HepG2 (cell line): ENCODE measurements at regions not wholly inside any gene's neighbourhood (a gene's known extent, or its start where the extent isn't known, plus 50 kb on each side); places are given as distances from the start of the nearest gene placed in this dataset.

Experiments used
- ATAC-seq: fragments of 200-7000 bp; cut with Tn5 transposase; 3 replicates; pipeline ENCODE4 v1.9.1; 2020; ENCODE audit warnings: mild to moderate bottlenecking, moderate library complexity
- BruUV-seq: library from RNA; stranded (reverse); fragments of 400-500 nt; replicated peaks from 2 replicates; lab custom pipeline; 2021; lab: Mats Ljungman, UMichigan
- CTCF ChIA-PET: fragments of 300-600 bp; formaldehyde crosslinking; extraction: SDS; loops from one replicate; lab custom pipeline; 2021; ENCODE audit warnings: low total read pairs, inconsistent platforms, low intra/inter-chr PET ratio; lab: Yijun Ruan, JAX
- POLR2A ChIA-PET: fragments of 350-600 bp; sonication (Branson Sonifier 250); formaldehyde crosslinking; loops from one replicate; lab custom pipeline; 2020; ENCODE audit warnings: antibody characterized with exemption, inconsistent platforms; lab: Yijun Ruan, JAX
- DNase-seq: peaks from one replicate; pipeline ENCODE4 v3.0.0-alpha.2; 2015; ENCODE audit warnings: low spot score
- FAIRE-seq: peaks from 3 replicates; lab custom pipeline; 2011; peaks lifted over from hg19 to GRCh38; lab: Jason Lieb, UNC
- H2AFZ ChIP-seq: one replicate; pipeline ENCODE4 v1.6.1; 2011; ENCODE audit warnings: low read length, inconsistent platforms
- H3K27ac ChIP-seq: fragments of 300-600 bp; 3 replicates; pipeline ENCODE4 v1.8.0; 2011; ENCODE audit warnings: mixed run types, mild to moderate bottlenecking, mixed read lengths, low read length, inconsistent platforms; ENCODE audit not compliant: insufficient read depth; ENCODE audit errors: extremely low read length
- H3K27me3 ChIP-seq, 2 experiments: fragments of 200-600 bp in 1 of 2; 2 replicates in 1 of 2; 3 replicates in 1 of 2; pipeline versions ENCODE4 v1.6.0 to v1.8.0; 2011; ENCODE audit warnings: low read length in 2 of 2, mild to moderate bottlenecking in 2 of 2, moderate library complexity in 2 of 2, inconsistent platforms in 1 of 2; ENCODE audit not compliant: insufficient read depth in 2 of 2, control insufficient read depth in 1 of 2
- H3K36me3 ChIP-seq, 2 experiments: fragments of 200-600 bp in 1 of 2; replicated peaks in 1 of 2; 2 replicates in 1 of 2; 3 replicates in 1 of 2; pipeline versions ENCODE4 v1.5.1 to v1.8.0; 2011; ENCODE audit warnings: low read length in 2 of 2, inconsistent platforms in 1 of 2; ENCODE audit not compliant: insufficient read depth in 2 of 2, control insufficient read depth in 1 of 2
- H3K4me1 ChIP-seq: 2 replicates; pipeline ENCODE4 v1.5.1; 2012; ENCODE audit warnings: low read length, inconsistent platforms; ENCODE audit not compliant: insufficient read depth
- H3K4me2 ChIP-seq: 2 replicates; pipeline ENCODE4 v1.6.0; 2011; ENCODE audit warnings: low read depth, low read length, inconsistent platforms
- H3K4me3 ChIP-seq, 3 experiments: fragments of 200-600 bp in 1 of 3; sonication (generic), shearing (Covaris generic) in 1 of 3; replicated peaks in 1 of 3; 2 replicates each; pipeline ENCODE4 v1.5.1; 2011 to 2016; ENCODE audit warnings: low read length in 3 of 3, inconsistent platforms in 2 of 3, low read depth in 2 of 3, mild to moderate bottlenecking in 2 of 3, control low read depth in 1 of 3, mixed read lengths in 1 of 3; ENCODE audit not compliant: insufficient read depth in 1 of 3
- H3K79me2 ChIP-seq: one replicate; pipeline ENCODE4 v1.6.1; 2011; ENCODE audit warnings: low read length, inconsistent platforms; ENCODE audit not compliant: insufficient read depth
- H3K9ac ChIP-seq: 2 replicates; pipeline ENCODE4 v1.6.0; 2011; ENCODE audit warnings: mild to moderate bottlenecking, low read depth, low read length, inconsistent platforms; ENCODE audit not compliant: insufficient read depth
- H3K9me3 ChIP-seq: 2 replicates; pipeline ENCODE4 v1.5.1; 2012; ENCODE audit warnings: mild to moderate bottlenecking, low read length
- H4K20me1 ChIP-seq: 2 replicates; pipeline ENCODE4 v1.6.0; 2011; ENCODE audit warnings: inconsistent platforms, mild to moderate bottlenecking, low read length, moderate library complexity; ENCODE audit not compliant: insufficient read depth
- CREBL2 ChIP-seq: sonication (generic); formaldehyde crosslinking; IDR thresholded peaks from 2 replicates; pipeline ENCODE4 v1.8.1; 2023; ENCODE audit warnings: missing genetic modification reagents, mild to moderate bottlenecking, borderline replicate concordance
- HMG20B ChIP-seq: conservative IDR thresholded peaks from 2 replicates; pipeline ENCODE4 v1.6.1; 2016; ENCODE audit warnings: missing genetic modification reagents, missing compliant biosample characterization
- MZF1 ChIP-seq: sonication (generic); formaldehyde crosslinking; IDR thresholded peaks from 2 replicates; pipeline ENCODE4 v1.8.1; 2023; ENCODE audit warnings: mild to moderate bottlenecking, missing genetic modification reagents, borderline replicate concordance
- NFE2 ChIP-seq: sonication (generic); formaldehyde crosslinking; IDR thresholded peaks from 2 replicates; pipeline ENCODE4 v1.4.0; 2020; ENCODE audit warnings: missing genetic modification reagents
- NFE2L2 ChIP-seq: fragments of 150-350 bp; IDR thresholded peaks from 2 replicates; pipeline ENCODE4 v1.6.1; 2014; ENCODE audit warnings: low read length
- ZFP37 ChIP-seq: sonication (generic); formaldehyde crosslinking; IDR thresholded peaks from 2 replicates; pipeline ENCODE4 v1.4.0; 2020; ENCODE audit warnings: missing genetic modification reagents, borderline replicate concordance
- ZNF296 ChIP-seq: sonication (generic); formaldehyde crosslinking; conservative IDR thresholded peaks from 2 replicates; pipeline ENCODE4 v1.5.0; 2020; ENCODE audit warnings: mild to moderate bottlenecking, missing genetic modification reagents
- ZNF496 ChIP-seq: sonication (generic); formaldehyde crosslinking; IDR thresholded peaks from 2 replicates; pipeline ENCODE4 v1.8.1; 2023; ENCODE audit warnings: mild to moderate bottlenecking, moderate library complexity, missing genetic modification reagents; ENCODE audit not compliant: insufficient replicate concordance
- ZNF556 ChIP-seq: sonication (generic); formaldehyde crosslinking; IDR thresholded peaks from 2 replicates; pipeline ENCODE4 v1.4.0; 2020; ENCODE audit warnings: mild to moderate bottlenecking, missing genetic modification reagents, borderline replicate concordance
- WGBS: methylation state at CpG from one replicate; pipeline ENCODE4 v1.1.6; 2017; ENCODE audit warnings: low lambda C conversion rate; 5-methylcytosine and 5-hydroxymethylcytosine counted together
- in situ Hi-C: cut with HindIII; loops from 2 replicates; pipeline ENCODE4 v1.10.0; 2017; ENCODE audit warnings: low pct_unique_long_range_greater_than_20kb; ENCODE audit not compliant: extremely low pct_ligation_motif_present
- intact Hi-C: fragments of 100-400 bp; cut with micrococcal nuclease; formaldehyde crosslinking; loops from one replicate; pipeline ENCODE4 v1.10.0; 2022; ENCODE audit not compliant: unreplicated experiment
- TF ChIP-seq, protein P1 (sequence below): sonication (generic); formaldehyde crosslinking; IDR thresholded peaks from 2 replicates; pipeline ENCODE4 v1.4.0; 2020; ENCODE audit warnings: mild to moderate bottlenecking, low read depth, missing genetic modification reagents
- TF ChIP-seq, protein P2 (sequence below): sonication (generic); formaldehyde crosslinking; IDR thresholded peaks from 2 replicates; pipeline ENCODE4 v1.8.0; 2022; ENCODE audit warnings: missing genetic modification reagents, mild to moderate bottlenecking, moderate library complexity, borderline replicate concordance
- TF ChIP-seq, protein P3 (sequence below): sonication (generic); formaldehyde crosslinking; IDR thresholded peaks from 2 replicates; pipeline ENCODE4 v1.5.0; 2020; ENCODE audit warnings: missing genetic modification reagents, mild to moderate bottlenecking, borderline replicate concordance
- TF ChIP-seq, protein P4 (sequence below): sonication (generic); formaldehyde crosslinking; IDR thresholded peaks from 2 replicates; pipeline ENCODE4 v1.5.1; 2020; ENCODE audit warnings: mild to moderate bottlenecking, missing genetic modification reagents, borderline replicate concordance

GRCh38 chr5:174490728-174491127 lies 233.7 kb upstream of the MSX2 start:
- no peak for FAIRE-seq
- TF ChIP-seq, protein P1, sequence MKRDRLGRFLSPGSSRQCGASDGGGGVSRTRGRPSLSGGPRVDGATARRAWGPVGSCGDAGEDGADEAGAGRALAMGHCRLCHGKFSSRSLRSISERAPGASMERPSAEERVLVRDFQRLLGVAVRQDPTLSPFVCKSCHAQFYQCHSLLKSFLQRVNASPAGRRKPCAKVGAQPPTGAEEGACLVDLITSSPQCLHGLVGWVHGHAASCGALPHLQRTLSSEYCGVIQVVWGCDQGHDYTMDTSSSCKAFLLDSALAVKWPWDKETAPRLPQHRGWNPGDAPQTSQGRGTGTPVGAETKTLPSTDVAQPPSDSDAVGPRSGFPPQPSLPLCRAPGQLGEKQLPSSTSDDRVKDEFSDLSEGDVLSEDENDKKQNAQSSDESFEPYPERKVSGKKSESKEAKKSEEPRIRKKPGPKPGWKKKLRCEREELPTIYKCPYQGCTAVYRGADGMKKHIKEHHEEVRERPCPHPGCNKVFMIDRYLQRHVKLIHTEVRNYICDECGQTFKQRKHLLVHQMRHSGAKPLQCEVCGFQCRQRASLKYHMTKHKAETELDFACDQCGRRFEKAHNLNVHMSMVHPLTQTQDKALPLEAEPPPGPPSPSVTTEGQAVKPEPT (CRISPR knock-in tag) = no peak
- TF ChIP-seq NFE2 (CRISPR knock-in tag) = no peak
- no peak for TF ChIP-seq ZNF296
- TF ChIP-seq ZNF556 = no peak
- TF ChIP-seq, protein P2, sequence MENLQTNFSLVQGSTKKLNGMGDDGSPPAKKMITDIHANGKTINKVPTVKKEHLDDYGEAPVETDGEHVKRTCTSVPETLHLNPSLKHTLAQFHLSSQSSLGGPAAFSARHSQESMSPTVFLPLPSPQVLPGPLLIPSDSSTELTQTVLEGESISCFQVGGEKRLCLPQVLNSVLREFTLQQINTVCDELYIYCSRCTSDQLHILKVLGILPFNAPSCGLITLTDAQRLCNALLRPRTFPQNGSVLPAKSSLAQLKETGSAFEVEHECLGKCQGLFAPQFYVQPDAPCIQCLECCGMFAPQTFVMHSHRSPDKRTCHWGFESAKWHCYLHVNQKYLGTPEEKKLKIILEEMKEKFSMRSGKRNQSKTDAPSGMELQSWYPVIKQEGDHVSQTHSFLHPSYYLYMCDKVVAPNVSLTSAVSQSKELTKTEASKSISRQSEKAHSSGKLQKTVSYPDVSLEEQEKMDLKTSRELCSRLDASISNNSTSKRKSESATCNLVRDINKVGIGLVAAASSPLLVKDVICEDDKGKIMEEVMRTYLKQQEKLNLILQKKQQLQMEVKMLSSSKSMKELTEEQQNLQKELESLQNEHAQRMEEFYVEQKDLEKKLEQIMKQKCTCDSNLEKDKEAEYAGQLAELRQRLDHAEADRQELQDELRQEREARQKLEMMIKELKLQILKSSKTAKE (CRISPR knock-in tag) = no peak
- TF ChIP-seq ZNF496 (CRISPR knock-in tag) = no peak
- no peak for TF ChIP-seq MZF1 (CRISPR knock-in tag)
- no peak for TF ChIP-seq CREBL2 (CRISPR knock-in tag)
- TF ChIP-seq HMG20B = no peak
- TF ChIP-seq, protein P3, sequence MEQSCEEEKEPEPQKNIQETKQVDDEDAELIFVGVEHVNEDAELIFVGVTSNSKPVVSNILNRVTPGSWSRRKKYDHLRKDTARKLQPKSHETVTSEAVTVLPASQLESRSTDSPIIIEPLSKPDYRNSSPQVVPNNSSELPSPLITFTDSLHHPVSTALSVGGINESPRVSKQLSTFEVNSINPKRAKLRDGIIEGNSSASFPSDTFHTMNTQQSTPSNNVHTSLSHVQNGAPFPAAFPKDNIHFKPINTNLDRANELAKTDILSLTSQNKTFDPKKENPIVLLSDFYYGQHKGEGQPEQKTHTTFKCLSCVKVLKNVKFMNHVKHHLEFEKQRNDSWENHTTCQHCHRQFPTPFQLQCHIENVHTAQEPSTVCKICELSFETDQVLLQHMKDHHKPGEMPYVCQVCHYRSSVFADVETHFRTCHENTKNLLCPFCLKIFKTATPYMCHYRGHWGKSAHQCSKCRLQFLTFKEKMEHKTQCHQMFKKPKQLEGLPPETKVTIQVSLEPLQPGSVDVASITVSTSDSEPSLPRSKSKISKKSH (CRISPR knock-in tag) = no peak
- TF ChIP-seq, protein P4, sequence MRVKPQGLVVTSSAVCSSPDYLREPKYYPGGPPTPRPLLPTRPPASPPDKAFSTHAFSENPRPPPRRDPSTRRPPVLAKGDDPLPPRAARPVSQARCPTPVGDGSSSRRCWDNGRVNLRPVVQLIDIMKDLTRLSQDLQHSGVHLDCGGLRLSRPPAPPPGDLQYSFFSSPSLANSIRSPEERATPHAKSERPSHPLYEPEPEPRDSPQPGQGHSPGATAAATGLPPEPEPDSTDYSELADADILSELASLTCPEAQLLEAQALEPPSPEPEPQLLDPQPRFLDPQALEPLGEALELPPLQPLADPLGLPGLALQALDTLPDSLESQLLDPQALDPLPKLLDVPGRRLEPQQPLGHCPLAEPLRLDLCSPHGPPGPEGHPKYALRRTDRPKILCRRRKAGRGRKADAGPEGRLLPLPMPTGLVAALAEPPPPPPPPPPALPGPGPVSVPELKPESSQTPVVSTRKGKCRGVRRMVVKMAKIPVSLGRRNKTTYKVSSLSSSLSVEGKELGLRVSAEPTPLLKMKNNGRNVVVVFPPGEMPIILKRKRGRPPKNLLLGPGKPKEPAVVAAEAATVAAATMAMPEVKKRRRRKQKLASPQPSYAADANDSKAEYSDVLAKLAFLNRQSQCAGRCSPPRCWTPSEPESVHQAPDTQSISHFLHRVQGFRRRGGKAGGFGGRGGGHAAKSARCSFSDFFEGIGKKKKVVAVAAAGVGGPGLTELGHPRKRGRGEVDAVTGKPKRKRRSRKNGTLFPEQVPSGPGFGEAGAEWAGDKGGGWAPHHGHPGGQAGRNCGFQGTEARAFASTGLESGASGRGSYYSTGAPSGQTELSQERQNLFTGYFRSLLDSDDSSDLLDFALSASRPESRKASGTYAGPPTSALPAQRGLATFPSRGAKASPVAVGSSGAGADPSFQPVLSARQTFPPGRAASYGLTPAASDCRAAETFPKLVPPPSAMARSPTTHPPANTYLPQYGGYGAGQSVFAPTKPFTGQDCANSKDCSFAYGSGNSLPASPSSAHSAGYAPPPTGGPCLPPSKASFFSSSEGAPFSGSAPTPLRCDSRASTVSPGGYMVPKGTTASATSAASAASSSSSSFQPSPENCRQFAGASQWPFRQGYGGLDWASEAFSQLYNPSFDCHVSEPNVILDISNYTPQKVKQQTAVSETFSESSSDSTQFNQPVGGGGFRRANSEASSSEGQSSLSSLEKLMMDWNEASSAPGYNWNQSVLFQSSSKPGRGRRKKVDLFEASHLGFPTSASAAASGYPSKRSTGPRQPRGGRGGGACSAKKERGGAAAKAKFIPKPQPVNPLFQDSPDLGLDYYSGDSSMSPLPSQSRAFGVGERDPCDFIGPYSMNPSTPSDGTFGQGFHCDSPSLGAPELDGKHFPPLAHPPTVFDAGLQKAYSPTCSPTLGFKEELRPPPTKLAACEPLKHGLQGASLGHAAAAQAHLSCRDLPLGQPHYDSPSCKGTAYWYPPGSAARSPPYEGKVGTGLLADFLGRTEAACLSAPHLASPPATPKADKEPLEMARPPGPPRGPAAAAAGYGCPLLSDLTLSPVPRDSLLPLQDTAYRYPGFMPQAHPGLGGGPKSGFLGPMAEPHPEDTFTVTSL (CRISPR knock-in tag) = no peak
- TF ChIP-seq NFE2L2 = no peak
- TF ChIP-seq ZFP37 (CRISPR knock-in tag) = no peak

More at GRCh38 chr5:174490728-174491127, 233.7 kb upstream of the MSX2 start:
- H4K20me1 ChIP-seq = no peaks in the 10 kb centered on the region
- in situ Hi-C loops (no loop called here), intact Hi-C loops (no loop called here)
- no peaks in the 10 kb centered on the region for H3K36me3 ChIP-seq
- H2AFZ ChIP-seq = no peak overlapping the region
- 11% methylated on average over 4 of the region's 4 CpGs for WGBS
- no peak overlapping the region for H3K27ac ChIP-seq
- DNase-seq (no peak), ATAC-seq (no peak)
- ChIA-PET CTCF (no interaction called here), POLR2A (no interaction called here)
- H3K4me1 ChIP-seq = no peaks in the 10 kb centered on the region
- no peak overlapping the region for H3K9ac ChIP-seq
- H3K4me2 ChIP-seq = no peak overlapping the region
- BruUV-seq = no TSS peak
- H3K27me3 ChIP-seq = peaks cover 0 to 2% of the 10 kb centered on the region in 2 experiments; a peak in 1 of 5 replicates
- no peak overlapping the region for H3K4me3 ChIP-seq
- no peaks in the 10 kb centered on the region for H3K79me2 ChIP-seq
- no peaks in the 10 kb centered on the region for H3K9me3 ChIP-seq
